ENCODE measurements at regions not wholly inside any gene's neighbourhood (a gene's known extent, or its start where the extent isn't known, plus 50 kb on each side); places are given as distances from the start of the nearest gene placed in this dataset.
A peak's percentile ranks its signal among the peaks of the same experiment; 100 is the strongest.

- Histone ChIP-seq H3K4me1 (no peaks in the 10 kb centered on the region), H3K4me2 (no peak overlapping the region), H3K4me3 (no peak overlapping the region), H3K9ac (no peak overlapping the region), H3K36me3 (no peaks in the 10 kb centered on the region), H4K20me1 (no peaks in the 10 kb centered on the region), H3K27me3 (no peaks in the 10 kb centered on the region), H3K27ac (no peak overlapping the region), H3K9me3 (no peaks in the 10 kb centered on the region)
- no peak for TF ChIP-seq Cebpa-rat (IDR thresholded peaks at IDR 0.05)
Measured at GRCh38 chr12:89126712-89127111, 225.6 kb downstream of the DUSP6 start.

GRCh38 chr12:89122852-89123251 is 229.4 kb downstream of the DUSP6 start:
- Histone ChIP-seq H3K27ac (no peak overlapping the region), H3K9ac (no peak overlapping the region), H3K9me3 (no peaks in the 10 kb centered on the region), H3K4me2 (no peak overlapping the region), H3K36me3 (no peaks in the 10 kb centered on the region), H3K27me3 (no peaks in the 10 kb centered on the region), H3K4me3 (no peak overlapping the region), H3K4me1 (no peaks in the 10 kb centered on the region), H4K20me1 (no peaks in the 10 kb centered on the region)
- TF ChIP-seq Cebpa-rat (IDR thresholded peaks at IDR 0.05): no peak

- Histone ChIP-seq H3K9ac (no peak overlapping the region), H4K20me1 (no peaks in the 10 kb centered on the region), H3K4me2 (0 out of 2 replicates have a peak overlapping the region, but pooled peaks have one; percentile 1), H3K9me3 (no peaks in the 10 kb centered on the region), H3K4me1 (no peaks in the 10 kb centered on the region; the same call in 1 of the 2 replicates), H3K36me3 (no peaks in the 10 kb centered on the region), H3K27me3 (no peaks in the 10 kb centered on the region), H3K27ac (no peak overlapping the region), H3K4me3 (no peak overlapping the region)
- TF ChIP-seq Cebpa-rat (IDR thresholded peaks at IDR 0.05): no peak
Measured at GRCh38 chr12:89117448-89118034, 234.8 kb downstream of the DUSP6 start.

- H3K4me1 ChIP-seq: no peaks in the 10 kb centered on the region
- H3K27me3 ChIP-seq: no peaks in the 10 kb centered on the region
- H3K36me3 ChIP-seq: no peaks in the 10 kb centered on the region
- H3K4me2 ChIP-seq: no peak overlapping the region
- H3K9me3 ChIP-seq: no peaks in the 10 kb centered on the region
- TF ChIP-seq Cebpa-rat (IDR thresholded peaks at IDR 0.05): no peak
- H3K4me3 ChIP-seq: no peak overlapping the region
- H3K27ac ChIP-seq: no peak overlapping the region
- H4K20me1 ChIP-seq: no peaks in the 10 kb centered on the region
- H3K9ac ChIP-seq: no peak overlapping the region
Measured at GRCh38 chr12:89111964-89112363, 240.3 kb downstream of the DUSP6 start.

DNA sequence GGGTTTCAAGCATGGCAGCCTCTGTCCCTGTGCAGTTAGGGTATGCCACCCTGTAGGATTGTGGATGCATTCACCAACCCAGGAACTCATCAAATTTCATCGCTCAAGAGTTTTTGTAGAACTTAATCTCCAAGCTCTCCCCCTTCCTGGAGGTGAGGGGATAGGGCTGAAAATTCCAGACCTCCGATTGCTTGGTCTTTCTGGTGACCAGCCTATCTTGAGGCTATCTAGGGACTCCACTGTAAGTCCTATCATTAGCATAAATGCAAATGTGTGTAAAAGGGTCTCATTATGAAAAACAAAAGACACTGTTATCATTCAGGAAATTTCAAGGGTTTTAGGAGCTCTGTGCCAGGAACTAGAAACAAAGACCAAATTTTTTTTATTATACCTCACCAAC is 244.0 kb downstream of the DUSP6 start:
- TF ChIP-seq Cebpa-rat (IDR thresholded peaks at IDR 0.05): no peak
- H3K36me3 ChIP-seq: no peaks in the 10 kb centered on the region
- H3K4me2 ChIP-seq: no peak overlapping the region

GRCh38 chr12:89106950-89107349 is 245.4 kb downstream of the DUSP6 start:
- Histone ChIP-seq H3K4me2 (no peak overlapping the region), H3K27me3 (no peaks in the 10 kb centered on the region), H3K27ac (no peak overlapping the region), H3K9me3 (no peaks in the 10 kb centered on the region), H4K20me1 (no peaks in the 10 kb centered on the region), H3K4me1 (no peaks in the 10 kb centered on the region), H3K36me3 (no peaks in the 10 kb centered on the region), H3K9ac (no peak overlapping the region), H3K4me3 (no peak overlapping the region)
- no peak for TF ChIP-seq Cebpa-rat (IDR thresholded peaks at IDR 0.05)

More for the DNA sequence above, 244.0 kb downstream of the DUSP6 start:
- H3K9ac ChIP-seq: no peak overlapping the region
- H3K27me3 ChIP-seq: no peaks in the 10 kb centered on the region
- H4K20me1 ChIP-seq: no peaks in the 10 kb centered on the region
- no peak overlapping the region for H3K4me3 ChIP-seq
- no peaks in the 10 kb centered on the region for H3K4me1 ChIP-seq
- no peaks in the 10 kb centered on the region for H3K9me3 ChIP-seq
- H3K27ac ChIP-seq: no peak overlapping the region

DNA sequence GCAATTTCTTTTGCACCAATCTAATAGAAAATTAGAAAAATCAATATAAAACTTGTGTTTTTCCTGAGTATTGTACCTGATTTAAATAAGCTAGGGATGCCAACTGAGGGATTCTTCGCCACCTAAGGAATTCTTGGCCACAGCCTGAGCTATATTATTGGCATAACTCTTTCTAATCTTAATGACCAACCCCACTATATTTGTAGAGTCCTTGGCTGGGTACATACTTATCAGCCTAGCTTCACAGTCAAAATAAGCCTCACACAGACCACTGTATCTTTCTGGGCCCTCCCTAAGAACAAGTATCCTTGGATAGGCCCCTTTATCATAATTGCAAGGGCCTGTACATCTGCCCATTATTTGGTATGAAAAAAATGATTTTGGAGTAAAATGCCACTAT is 247.1 kb downstream of the DUSP6 start:
- Histone ChIP-seq H3K9ac (no peak overlapping the region), H3K4me2 (no peak overlapping the region), H3K27me3 (no peaks in the 10 kb centered on the region), H4K20me1 (no peaks in the 10 kb centered on the region), H3K36me3 (no peaks in the 10 kb centered on the region), H3K27ac (no peak overlapping the region), H3K9me3 (no peaks in the 10 kb centered on the region), H3K4me1 (0 out of 2 replicates have a peak, but pooled peaks cover 3% of the 10 kb centered on the region), H3K4me3 (no peak overlapping the region)
- no peak for TF ChIP-seq Cebpa-rat (IDR thresholded peaks at IDR 0.05)

GRCh38 chr12:89103831-89104230 is 248.5 kb downstream of the DUSP6 start:
- TF ChIP-seq Cebpa-rat (IDR thresholded peaks at IDR 0.05): no peak
- H3K9me3 ChIP-seq: no peaks in the 10 kb centered on the region

GRCh38 chr12:89101440-89101839 is 250.9 kb downstream of the DUSP6 start:
- Histone ChIP-seq H3K27ac (no peak overlapping the region), H3K9ac (no peak overlapping the region), H3K9me3 (no peaks in the 10 kb centered on the region), H3K4me1 (0 out of 2 replicates have a peak, but pooled peaks cover 3% of the 10 kb centered on the region), H3K4me3 (no peak overlapping the region), H4K20me1 (no peaks in the 10 kb centered on the region), H3K36me3 (no peaks in the 10 kb centered on the region), H3K27me3 (no peaks in the 10 kb centered on the region), H3K4me2 (no peak overlapping the region)
- TF ChIP-seq Cebpa-rat (IDR thresholded peaks at IDR 0.05): no peak

More at GRCh38 chr12:89103831-89104230, 248.5 kb downstream of the DUSP6 start:
- no peak overlapping the region for H3K9ac ChIP-seq
- H4K20me1 ChIP-seq: no peaks in the 10 kb centered on the region
- H3K4me3 ChIP-seq: no peak overlapping the region
- no peaks in the 10 kb centered on the region for H3K27me3 ChIP-seq
- no peaks in the 10 kb centered on the region for H3K36me3 ChIP-seq
- H3K27ac ChIP-seq: no peak overlapping the region
- no peak overlapping the region for H3K4me2 ChIP-seq
- 0 out of 2 replicates have a peak, but pooled peaks cover 3% of the 10 kb centered on the region for H3K4me1 ChIP-seq

DNA sequence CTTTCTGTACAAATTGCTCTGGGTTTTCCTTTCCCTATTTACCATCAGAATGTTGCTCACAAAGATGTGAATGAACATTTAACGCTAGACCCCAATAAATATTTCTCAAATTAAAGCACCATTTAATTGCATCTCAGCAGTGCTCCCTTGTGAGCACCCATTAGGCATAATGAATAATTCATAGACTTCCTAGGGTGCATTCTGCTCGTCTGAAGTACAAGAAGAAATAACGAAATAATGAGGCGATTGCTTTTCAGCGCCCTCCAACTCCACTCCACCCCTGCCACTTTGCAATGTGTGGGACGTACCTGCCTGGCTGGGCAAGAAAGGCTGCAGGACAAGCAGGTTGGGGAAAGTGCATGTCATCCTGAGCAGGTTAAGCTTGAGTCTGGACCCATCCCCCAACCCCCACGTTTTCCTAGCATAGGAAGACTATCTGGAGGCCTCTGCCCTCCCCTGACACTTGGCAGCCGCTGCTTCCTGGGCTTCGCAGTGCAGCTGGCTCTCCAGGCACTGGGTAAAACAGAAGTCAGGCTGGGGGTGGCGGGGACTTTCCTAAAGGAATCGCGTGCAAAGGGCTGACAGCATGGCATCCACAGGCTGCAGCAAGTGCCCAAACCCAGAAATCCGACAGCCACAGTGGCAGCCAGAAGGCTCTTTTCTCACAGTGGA is 253.7 kb downstream of the DUSP6 start:
- TF ChIP-seq Cebpa-rat (IDR thresholded peaks at IDR 0.05): no peak
- Histone ChIP-seq H3K9me3 (no peaks in the 10 kb centered on the region), H3K4me2 (no peak overlapping the region), H3K27ac (no peak overlapping the region), H3K27me3 (no peaks in the 10 kb centered on the region), H3K4me3 (no peak overlapping the region), H3K36me3 (no peaks in the 10 kb centered on the region), H3K9ac (no peak overlapping the region), H3K4me1 (0 out of 2 replicates have a peak, but pooled peaks cover 3% of the 10 kb centered on the region), H4K20me1 (no peaks in the 10 kb centered on the region)

All from BLaER1 (cell line).